OCI-LY3 (cell line): ENCODE measurements at regions not wholly inside any gene's neighbourhood (a gene's known extent, or its start where the extent isn't known, plus 50 kb on each side); places are given as distances from the start of the nearest gene placed in this dataset.

Source experiments
- H2AFZ ChIP-seq: fragments of 200-600, 300-600 bp; shearing (Covaris generic); 2 replicates; pipeline ENCODE4 v1.6.0; 2014; ENCODE audit warnings: antibody characterized with exemption, low read depth, low read length
- H3K27ac ChIP-seq: fragments of 200-600, 300-600 bp; sonication (generic); 2 replicates; pipeline ENCODE4 v1.5.1; 2014; ENCODE audit warnings: mild to moderate bottlenecking, low read length, moderate library complexity, mixed read lengths
- H3K27me3 ChIP-seq: fragments of 200-600, 300-600 bp; sonication (generic); 2 replicates; pipeline ENCODE4 v1.6.1; 2014; ENCODE audit warnings: low read depth, low read length, mixed read lengths
- H3K36me3 ChIP-seq: fragments of 200-600, 300-600 bp; sonication (generic); replicated peaks from 2 replicates; pipeline ENCODE3; 2014; ENCODE audit warnings: low read depth, low read length, mixed read lengths
- H3K4me1 ChIP-seq: fragments of 300-600, 200-600 bp; sonication (generic); 2 replicates; pipeline ENCODE4 v1.6.1; 2014; ENCODE audit warnings: low read length, mixed read lengths
- H3K4me2 ChIP-seq: fragments of 200-600, 300-600 bp; sonication (generic); 2 replicates; pipeline ENCODE4 v1.6.1; 2014; ENCODE audit warnings: low read length, mixed read lengths
- H3K4me3 ChIP-seq: fragments of 300-600, 200-600 bp; sonication (generic); 2 replicates; pipeline ENCODE4 v1.5.1; 2014; ENCODE audit warnings: antibody characterized with exemption, mild to moderate bottlenecking, low read length, moderate library complexity
- H3K79me2 ChIP-seq: fragments of 300-600, 200-600 bp; shearing (Covaris generic); 2 replicates; pipeline ENCODE4 v1.6.1; 2014; ENCODE audit warnings: mild to moderate bottlenecking, low read length, mixed read lengths
- H3K9ac ChIP-seq: fragments of 300-600, 200-600 bp; shearing (Covaris generic); 2 replicates; pipeline ENCODE4 v1.6.0; 2014; ENCODE audit warnings: mild to moderate bottlenecking, low read length, moderate library complexity
- H3K9me3 ChIP-seq: fragments of 200-600, 300-600 bp; shearing (Covaris generic); 2 replicates; pipeline ENCODE4 v1.6.1; 2014; ENCODE audit warnings: low read length, mixed read lengths; ENCODE audit not compliant: insufficient read depth
- H4K20me1 ChIP-seq: fragments of 200-600, 300-600 bp; sonication (generic); 2 replicates; pipeline ENCODE4 v1.6.1; 2016; ENCODE audit warnings: low read length, mixed read lengths; ENCODE audit not compliant: insufficient read depth
- EZH2phosphoT487 ChIP-seq: fragments of 200-600 bp; shearing (Covaris generic); IDR thresholded peaks from 2 replicates; pipeline ENCODE4 v1.6.1; 2018; ENCODE audit warnings: antibody characterized with exemption, mixed run types, low read depth
- TF ChIP-seq, protein P1 (sequence below): fragments of 200-600, 300-600 bp; sonication (generic); IDR thresholded peaks from 2 replicates; pipeline ENCODE4 v1.5.1; 2014; ENCODE audit warnings: antibody characterized with exemption, low read length, low read depth

DNA sequence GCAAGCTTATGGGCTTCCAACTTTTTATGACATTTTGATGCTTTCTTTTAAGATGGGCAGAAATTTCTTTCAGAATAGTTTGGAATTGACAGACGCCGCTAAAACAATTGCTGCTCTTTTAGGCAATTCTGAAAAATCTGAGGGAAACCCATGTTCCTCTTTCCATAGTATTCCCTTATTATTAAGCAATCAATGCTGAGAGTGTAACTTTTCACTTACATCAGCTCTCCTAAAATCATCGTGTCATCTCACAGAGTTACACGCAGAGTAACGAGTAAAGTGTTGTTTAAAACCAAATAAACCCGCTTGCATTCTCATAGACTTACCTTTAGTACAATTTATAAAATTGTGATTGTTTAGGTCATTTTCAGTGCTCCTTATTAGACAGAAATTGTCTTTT, 150.6 kb downstream of the MAF start:
- H3K9ac ChIP-seq, result no peak overlapping the region
- H4K20me1 ChIP-seq, result 0 out of 2 replicates have a peak, but pooled peaks cover 5% of the 10 kb centered on the region
- peaks cover 38% of the 10 kb centered on the region for H3K27me3 ChIP-seq
- H3K9me3 ChIP-seq, result no peaks in the 10 kb centered on the region
- H2AFZ ChIP-seq, result no peak overlapping the region
- H3K36me3 ChIP-seq, result no peaks in the 10 kb centered on the region
- TF ChIP-seq EZH2phosphoT487, result no peak
- TF ChIP-seq, protein P1, sequence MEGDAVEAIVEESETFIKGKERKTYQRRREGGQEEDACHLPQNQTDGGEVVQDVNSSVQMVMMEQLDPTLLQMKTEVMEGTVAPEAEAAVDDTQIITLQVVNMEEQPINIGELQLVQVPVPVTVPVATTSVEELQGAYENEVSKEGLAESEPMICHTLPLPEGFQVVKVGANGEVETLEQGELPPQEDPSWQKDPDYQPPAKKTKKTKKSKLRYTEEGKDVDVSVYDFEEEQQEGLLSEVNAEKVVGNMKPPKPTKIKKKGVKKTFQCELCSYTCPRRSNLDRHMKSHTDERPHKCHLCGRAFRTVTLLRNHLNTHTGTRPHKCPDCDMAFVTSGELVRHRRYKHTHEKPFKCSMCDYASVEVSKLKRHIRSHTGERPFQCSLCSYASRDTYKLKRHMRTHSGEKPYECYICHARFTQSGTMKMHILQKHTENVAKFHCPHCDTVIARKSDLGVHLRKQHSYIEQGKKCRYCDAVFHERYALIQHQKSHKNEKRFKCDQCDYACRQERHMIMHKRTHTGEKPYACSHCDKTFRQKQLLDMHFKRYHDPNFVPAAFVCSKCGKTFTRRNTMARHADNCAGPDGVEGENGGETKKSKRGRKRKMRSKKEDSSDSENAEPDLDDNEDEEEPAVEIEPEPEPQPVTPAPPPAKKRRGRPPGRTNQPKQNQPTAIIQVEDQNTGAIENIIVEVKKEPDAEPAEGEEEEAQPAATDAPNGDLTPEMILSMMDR, result no peak
- H3K27ac ChIP-seq, result no peak overlapping the region
- H3K4me3 ChIP-seq, result no peak overlapping the region
- H3K4me1 ChIP-seq, result peaks cover 8% of the 10 kb centered on the region; the same call in 1 of the 2 replicates
- no peaks in the 10 kb centered on the region for H3K79me2 ChIP-seq
- H3K4me2 ChIP-seq, result no peak overlapping the region

DNA sequence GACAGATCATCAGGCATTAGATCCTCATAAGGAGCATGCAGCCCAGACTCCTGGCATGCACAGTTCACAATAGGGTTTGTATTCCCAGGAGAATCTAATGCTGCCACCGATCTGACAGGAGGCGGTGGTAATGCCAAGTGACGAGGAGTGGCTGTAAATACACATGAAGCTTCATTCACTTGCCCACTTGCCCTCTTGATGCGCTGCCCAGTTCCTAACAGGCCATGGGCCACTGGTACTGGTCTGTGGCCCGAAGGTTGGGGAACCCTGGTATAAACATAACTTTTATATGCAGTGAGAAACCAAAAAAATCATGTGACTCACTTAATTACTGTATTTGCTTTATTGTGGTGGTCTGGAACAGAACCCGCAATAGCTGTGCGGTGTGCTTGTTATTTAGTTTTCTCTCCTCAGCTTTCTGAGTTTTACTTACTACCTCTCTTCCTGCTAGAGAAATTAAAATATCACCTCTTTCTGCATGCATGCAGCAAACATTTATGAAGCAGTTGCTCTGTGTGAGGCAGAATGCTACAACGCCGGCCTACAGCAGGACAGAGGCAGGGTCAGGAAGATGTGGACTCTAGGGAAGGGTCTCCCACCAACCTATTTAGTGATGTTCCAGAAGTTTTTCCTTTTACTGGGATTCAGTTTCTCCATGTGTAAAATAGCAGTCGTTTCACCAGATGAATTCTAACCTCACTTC, 151.3 kb downstream of the MAF start:
- H3K27ac ChIP-seq, result no peak overlapping the region

DNA sequence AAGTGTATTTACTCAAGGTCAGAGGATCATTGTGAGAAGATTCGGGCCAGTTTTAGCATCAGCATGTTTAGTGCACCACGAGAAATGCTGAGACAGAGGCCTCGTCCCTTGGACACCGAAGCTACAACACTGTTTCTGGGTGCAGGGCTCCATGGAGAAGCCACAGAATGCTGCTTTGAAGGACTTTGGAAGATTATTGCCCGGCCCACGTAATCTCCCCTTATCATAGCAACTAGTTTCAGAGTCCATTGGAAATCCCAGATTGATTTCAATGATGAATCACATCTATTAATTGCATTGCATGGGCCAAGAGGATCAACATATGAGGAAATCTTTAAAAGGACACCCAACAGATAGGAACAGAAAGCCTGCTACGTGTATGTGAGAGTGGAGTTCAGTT, 156.0 kb downstream of the MAF start:
- no peak for TF ChIP-seq EZH2phosphoT487
- TF ChIP-seq, protein P1, result no peak
- H3K9me3 ChIP-seq, result no peaks in the 10 kb centered on the region
- H3K27ac ChIP-seq, result no peak overlapping the region
- H3K4me2 ChIP-seq, result no peak overlapping the region
- no peaks in the 10 kb centered on the region for H3K4me1 ChIP-seq
- H3K79me2 ChIP-seq, result no peaks in the 10 kb centered on the region
- peaks cover 13% of the 10 kb centered on the region for H3K27me3 ChIP-seq
- H4K20me1 ChIP-seq, result no peaks in the 10 kb centered on the region
- no peaks in the 10 kb centered on the region for H3K36me3 ChIP-seq
- H3K9ac ChIP-seq, result no peak overlapping the region
- no peak overlapping the region for H2AFZ ChIP-seq
- no peak overlapping the region for H3K4me3 ChIP-seq

More for the DNA sequence above, 151.3 kb downstream of the MAF start:
- H3K4me1 ChIP-seq, result peaks cover 8% of the 10 kb centered on the region; the same call in 1 of the 2 replicates
- no peak for TF ChIP-seq EZH2phosphoT487
- TF ChIP-seq, protein P1, result no peak
- no peaks in the 10 kb centered on the region for H3K9me3 ChIP-seq
- H3K4me3 ChIP-seq, result no peak overlapping the region
- 0 out of 2 replicates have a peak, but pooled peaks cover 5% of the 10 kb centered on the region for H4K20me1 ChIP-seq
- H3K9ac ChIP-seq, result no peak overlapping the region
- H3K36me3 ChIP-seq, result no peaks in the 10 kb centered on the region
- H3K27me3 ChIP-seq, result peaks cover 41% of the 10 kb centered on the region
- H3K79me2 ChIP-seq, result no peaks in the 10 kb centered on the region
- H2AFZ ChIP-seq, result no peak overlapping the region
- no peak overlapping the region for H3K4me2 ChIP-seq

DNA sequence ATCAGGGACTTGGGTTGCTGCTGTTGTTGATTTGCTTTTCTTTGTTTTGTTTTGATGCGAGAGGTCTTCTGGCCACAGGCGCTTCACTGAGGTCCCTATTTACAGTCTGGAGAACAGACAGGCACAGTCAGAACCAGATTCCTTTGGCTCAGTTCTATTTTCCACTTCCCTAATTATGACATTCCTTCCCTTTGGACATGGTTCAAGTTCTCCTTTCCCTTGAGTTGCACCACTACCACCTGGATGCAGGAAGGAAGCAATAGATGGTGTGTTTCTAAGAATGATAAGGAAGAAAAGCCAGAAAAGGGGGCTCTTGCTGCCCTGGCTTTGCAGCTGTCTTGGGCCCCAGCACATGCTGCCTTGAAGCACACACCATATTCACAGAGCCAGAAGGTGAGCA, 160.6 kb downstream of the MAF start:
- no peak overlapping the region for H2AFZ ChIP-seq
- TF ChIP-seq, protein P1, result no peak
- no peak for TF ChIP-seq EZH2phosphoT487
- peaks cover 4% of the 10 kb centered on the region; the same call in 1 of the 2 replicates for H3K27me3 ChIP-seq
- H3K9ac ChIP-seq, result no peak overlapping the region
- no peak overlapping the region for H3K27ac ChIP-seq
- H3K36me3 ChIP-seq, result no peaks in the 10 kb centered on the region
- H4K20me1 ChIP-seq, result no peaks in the 10 kb centered on the region
- H3K9me3 ChIP-seq, result no peaks in the 10 kb centered on the region
- no peaks in the 10 kb centered on the region for H3K79me2 ChIP-seq
- no peak overlapping the region for H3K4me2 ChIP-seq
- no peaks in the 10 kb centered on the region for H3K4me1 ChIP-seq
- H3K4me3 ChIP-seq, result no peak overlapping the region
